ENCODE measurements at regions not wholly inside any gene's neighbourhood (a gene's known extent, or its start where the extent isn't known, plus 50 kb on each side); places are given as distances from the start of the nearest gene placed in this dataset.

DNA sequence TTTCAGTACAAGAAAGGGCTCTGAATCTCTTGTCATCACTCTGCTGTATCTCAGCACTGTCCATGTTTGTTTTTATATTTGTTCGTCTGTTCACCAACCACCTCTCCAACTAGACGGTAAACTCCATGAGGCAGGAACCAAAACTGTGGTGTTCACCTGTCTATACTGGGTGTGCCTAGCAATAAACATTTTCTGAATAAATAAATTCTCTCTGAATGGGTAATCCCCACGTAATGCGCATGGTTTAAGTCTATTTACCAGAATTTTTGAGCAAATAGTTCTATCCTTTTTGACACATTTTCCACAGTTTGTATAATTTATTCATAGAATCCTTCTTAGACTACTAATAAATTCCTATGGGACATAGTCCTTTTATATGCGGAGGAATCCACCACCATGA is 400.6 kb upstream of the CFAP20DC start:
- Histone ChIP-seq H3K9ac (ENCODE audit: low read length) (no peak overlapping the region), H4K20me1 (ENCODE audit: insufficient read depth) (no peaks in the 10 kb centered on the region), H2AFZ (ENCODE audit: low read depth, low read length) (no peak overlapping the region), H3K79me2 (replicated peaks; ENCODE audit: insufficient read depth, low read length) (no peaks in the 10 kb centered on the region), H3K4me2 (ENCODE audit: low read length) (no peak overlapping the region), H3K27ac (ENCODE audit: low read length) (peak overlapping the region; percentile 7), H3K9me3 (ENCODE audit: low read length) (no peaks in the 10 kb centered on the region), H3K4me3 (ENCODE audit: low read length) (no peak overlapping the region), H3K36me3 (ENCODE audit: insufficient read depth, low read length) (no peaks in the 10 kb centered on the region), H3K27me3 (ENCODE audit: insufficient read depth, low read depth, low read length) (no peaks in the 10 kb centered on the region), H3K9me2 (ENCODE audit: insufficient read depth, low read length) (no peaks in the 10 kb centered on the region), H3F3A (ENCODE audit: insufficient read depth, low read length, poor library complexity, severe bottlenecking) (no peaks in the 10 kb centered on the region)
- TF ChIP-seq MXI1 (conservative IDR thresholded peaks at IDR 0.05; ENCODE audit: poor library complexity, severe bottlenecking) (no peak), EP300 (conservative IDR thresholded peaks at IDR 0.05; ENCODE audit: poor library complexity, severe bottlenecking) (no peak), SMC3 (conservative IDR thresholded peaks at IDR 0.05; ENCODE audit: poor library complexity) (no peak), TAF1 (IDR thresholded peaks at IDR 0.05; ENCODE audit: low read depth) (no peak), CTCF (IDR thresholded peaks at IDR 0.05; ENCODE audit: poor library complexity, severe bottlenecking) (no peak), POLR2AphosphoS5 (IDR thresholded peaks at IDR 0.05) (no peak), RAD21 (conservative IDR thresholded peaks at IDR 0.05) (no peak), EZH2 (IDR thresholded peaks at IDR 0.05; ENCODE audit: borderline replicate concordance, insufficient read depth, low read length, poor library complexity, severe bottlenecking) (no peak)
- TF ChIP-seq, protein P1, sequence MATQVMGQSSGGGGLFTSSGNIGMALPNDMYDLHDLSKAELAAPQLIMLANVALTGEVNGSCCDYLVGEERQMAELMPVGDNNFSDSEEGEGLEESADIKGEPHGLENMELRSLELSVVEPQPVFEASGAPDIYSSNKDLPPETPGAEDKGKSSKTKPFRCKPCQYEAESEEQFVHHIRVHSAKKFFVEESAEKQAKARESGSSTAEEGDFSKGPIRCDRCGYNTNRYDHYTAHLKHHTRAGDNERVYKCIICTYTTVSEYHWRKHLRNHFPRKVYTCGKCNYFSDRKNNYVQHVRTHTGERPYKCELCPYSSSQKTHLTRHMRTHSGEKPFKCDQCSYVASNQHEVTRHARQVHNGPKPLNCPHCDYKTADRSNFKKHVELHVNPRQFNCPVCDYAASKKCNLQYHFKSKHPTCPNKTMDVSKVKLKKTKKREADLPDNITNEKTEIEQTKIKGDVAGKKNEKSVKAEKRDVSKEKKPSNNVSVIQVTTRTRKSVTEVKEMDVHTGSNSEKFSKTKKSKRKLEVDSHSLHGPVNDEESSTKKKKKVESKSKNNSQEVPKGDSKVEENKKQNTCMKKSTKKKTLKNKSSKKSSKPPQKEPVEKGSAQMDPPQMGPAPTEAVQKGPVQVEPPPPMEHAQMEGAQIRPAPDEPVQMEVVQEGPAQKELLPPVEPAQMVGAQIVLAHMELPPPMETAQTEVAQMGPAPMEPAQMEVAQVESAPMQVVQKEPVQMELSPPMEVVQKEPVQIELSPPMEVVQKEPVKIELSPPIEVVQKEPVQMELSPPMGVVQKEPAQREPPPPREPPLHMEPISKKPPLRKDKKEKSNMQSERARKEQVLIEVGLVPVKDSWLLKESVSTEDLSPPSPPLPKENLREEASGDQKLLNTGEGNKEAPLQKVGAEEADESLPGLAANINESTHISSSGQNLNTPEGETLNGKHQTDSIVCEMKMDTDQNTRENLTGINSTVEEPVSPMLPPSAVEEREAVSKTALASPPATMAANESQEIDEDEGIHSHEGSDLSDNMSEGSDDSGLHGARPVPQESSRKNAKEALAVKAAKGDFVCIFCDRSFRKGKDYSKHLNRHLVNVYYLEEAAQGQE (IDR thresholded peaks at IDR 0.05; ENCODE audit: borderline replicate concordance): no peak

DNA sequence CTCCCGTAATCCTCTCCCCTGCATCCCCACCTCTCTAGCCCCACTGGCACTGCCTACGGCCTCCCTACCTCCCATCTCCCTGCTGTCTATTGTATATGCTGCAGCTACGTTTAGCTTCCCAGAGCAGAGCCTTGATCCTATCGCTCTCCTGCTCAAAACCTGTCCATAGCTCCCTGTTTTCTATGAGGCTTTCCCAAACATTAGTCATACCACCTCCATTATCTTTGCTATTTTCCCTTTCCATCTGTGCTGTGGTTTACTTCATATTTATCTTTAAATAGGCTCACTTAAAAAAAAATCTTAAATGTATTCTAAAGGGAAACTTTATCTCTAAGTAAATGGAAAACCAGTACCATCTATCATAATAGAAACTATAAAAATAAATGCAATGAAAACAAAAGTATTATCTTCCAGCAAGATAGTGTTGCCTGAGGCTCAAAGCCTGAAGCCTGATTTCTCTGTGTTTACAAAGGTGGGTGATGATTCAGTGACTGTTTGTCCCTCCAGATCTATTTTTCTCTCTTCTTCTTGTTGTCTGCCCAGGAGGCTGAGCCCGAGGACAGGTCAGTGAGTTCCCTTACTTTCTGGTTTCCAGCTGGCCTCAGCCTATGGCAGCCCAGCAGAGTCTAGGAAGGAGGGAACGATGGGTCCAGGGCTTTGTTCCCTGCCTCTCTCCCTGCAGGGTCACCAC is 397.1 kb upstream of the CFAP20DC start:
- TF ChIP-seq MXI1 (conservative IDR thresholded peaks at IDR 0.05; ENCODE audit: poor library complexity, severe bottlenecking) (no peak), EP300 (conservative IDR thresholded peaks at IDR 0.05; ENCODE audit: poor library complexity, severe bottlenecking) (no peak), TAF1 (IDR thresholded peaks at IDR 0.05; ENCODE audit: low read depth) (no peak), POLR2AphosphoS5 (IDR thresholded peaks at IDR 0.05) (no peak), EZH2 (IDR thresholded peaks at IDR 0.05; ENCODE audit: borderline replicate concordance, insufficient read depth, low read length, poor library complexity, severe bottlenecking) (no peak)
- TF ChIP-seq, protein P1 (IDR thresholded peaks at IDR 0.05; ENCODE audit: borderline replicate concordance): no peak
- no peak overlapping the region for H3K9ac ChIP-seq (ENCODE audit: low read length)
- no peak overlapping the region for H3K27ac ChIP-seq (ENCODE audit: low read length)
- H3F3A ChIP-seq (ENCODE audit: insufficient read depth, low read length, poor library complexity, severe bottlenecking): no peaks in the 10 kb centered on the region
- H3K79me2 ChIP-seq (replicated peaks; ENCODE audit: insufficient read depth, low read length): no peaks in the 10 kb centered on the region
- H3K9me2 ChIP-seq (ENCODE audit: insufficient read depth, low read length): no peaks in the 10 kb centered on the region
- no peaks in the 10 kb centered on the region for H3K27me3 ChIP-seq (ENCODE audit: insufficient read depth, low read depth, low read length)
- H3K36me3 ChIP-seq (ENCODE audit: insufficient read depth, low read length): no peaks in the 10 kb centered on the region
- H2AFZ ChIP-seq (ENCODE audit: low read depth, low read length): no peak overlapping the region
- H3K4me3 ChIP-seq (ENCODE audit: low read length): no peak overlapping the region
- H3K9me3 ChIP-seq (ENCODE audit: low read length): no peaks in the 10 kb centered on the region
- H4K20me1 ChIP-seq (ENCODE audit: insufficient read depth): no peaks in the 10 kb centered on the region
- no peak overlapping the region for H3K4me2 ChIP-seq (ENCODE audit: low read length)

All from neural cell (in vitro differentiated cells).